Naive thymus-derived CD4-positive, alpha-beta T cell (primary cell): ENCODE measurements at regions not wholly inside any gene's neighbourhood (a gene's known extent, or its start where the extent isn't known, plus 50 kb on each side); places are given as distances from the start of the nearest gene placed in this dataset.

Source experiments
- ATAC-seq: fragments of 150-1000 bp; cut with Tn5 transposase; 2 replicates; pipeline ENCODE4 v1.10.0; 2021; ENCODE audit warnings: mild to moderate bottlenecking, moderate library complexity
- CTCF ChIA-PET: fragments of 350-600 bp; sonication (Branson Sonifier 250); formaldehyde crosslinking; loops from one replicate; lab custom pipeline; 2021; ENCODE audit warnings: antibody characterized with exemption; lab: Charles Lee
- POLR2A ChIA-PET: fragments of 350-600 bp; sonication (Branson Sonifier 250); formaldehyde crosslinking; loops from one replicate; lab custom pipeline; 2021; ENCODE audit warnings: antibody characterized with exemption, inconsistent platforms; lab: Charles Lee
- DNase-seq, 9 donors: peaks; one replicate each; pipeline versions ENCODE4 v3.0.0 to v3.0.0-alpha.2; 2020 to 2022; ENCODE audit warnings: mixed read lengths in 1 of 9
- H3K27ac ChIP-seq: one replicate; pipeline ENCODE4 v1.7.0; 2013; ENCODE audit warnings: mild to moderate bottlenecking, low read depth, low read length, moderate library complexity
- H3K27me3 ChIP-seq, 2 donors: one replicate each; pipeline ENCODE4 v1.7.0; 2013; ENCODE audit warnings: low read length in 2 of 2, mild to moderate bottlenecking in 2 of 2, moderate library complexity in 2 of 2; ENCODE audit not compliant: control insufficient read depth in 2 of 2, insufficient read depth in 2 of 2
- H3K36me3 ChIP-seq, 3 experiments: 1 replicate in 2 of 3; 2 replicates in 1 of 3; pipeline ENCODE4 v1.7.0; 2013; ENCODE audit warnings: low read length in 3 of 3, mild to moderate bottlenecking in 3 of 3, moderate library complexity in 1 of 3; ENCODE audit not compliant: insufficient read depth in 3 of 3, control insufficient read depth in 2 of 3
- H3K4me1 ChIP-seq, 2 donors: one replicate each; pipeline ENCODE4 v1.7.0; 2013; ENCODE audit warnings: low read length in 2 of 2, mild to moderate bottlenecking in 2 of 2, moderate library complexity in 1 of 2; ENCODE audit not compliant: control insufficient read depth in 2 of 2, insufficient read depth in 2 of 2
- H3K4me3 ChIP-seq: 2 replicates; pipeline ENCODE4 v1.7.0; 2013; ENCODE audit warnings: mild to moderate bottlenecking, low read length
- H3K9me3 ChIP-seq, 3 experiments: 1 replicate in 2 of 3; 2 replicates in 1 of 3; pipeline ENCODE4 v1.7.0; 2013; ENCODE audit warnings: low read length in 3 of 3; ENCODE audit not compliant: control insufficient read depth in 2 of 3
- H3K27ac Mint-ChIP-seq, 9 donors: one replicate each; pipeline ENCODE4 v1.8.0; 2020 to 2022; ENCODE audit warnings: mixed read lengths in 9 of 9, mild to moderate bottlenecking in 8 of 9, moderate library complexity in 5 of 9, inconsistent platforms in 2 of 9
- H3K27me3 Mint-ChIP-seq, 5 donors: one replicate each; pipeline ENCODE4 v1.8.0; 2021 to 2022; ENCODE audit warnings: mixed read lengths in 5 of 5, mild to moderate bottlenecking in 1 of 5
- H3K36me3 Mint-ChIP-seq, 5 donors: one replicate each; pipeline ENCODE4 v1.8.0; 2020 to 2022; ENCODE audit warnings: mixed read lengths in 5 of 5, mild to moderate bottlenecking in 3 of 5, inconsistent platforms in 1 of 5
- H3K4me1 Mint-ChIP-seq, 7 donors: one replicate each; pipeline ENCODE4 v1.8.0; 2020 to 2022; ENCODE audit warnings: mixed read lengths in 7 of 7, mild to moderate bottlenecking in 3 of 7, inconsistent platforms in 1 of 7
- H3K4me3 Mint-ChIP-seq, 10 donors: one replicate each; pipeline ENCODE4 v1.8.0; 2020 to 2022; ENCODE audit warnings: mild to moderate bottlenecking in 10 of 10, mixed read lengths in 10 of 10, moderate library complexity in 6 of 10, inconsistent platforms in 2 of 10
- H3K9me3 Mint-ChIP-seq, 11 donors: one replicate each; pipeline ENCODE4 v1.8.0; 2020 to 2022; ENCODE audit warnings: mixed read lengths in 11 of 11, mild to moderate bottlenecking in 4 of 11, inconsistent platforms in 1 of 11, moderate library complexity in 1 of 11
- intact Hi-C, 2 donors: fragments of 100-400 bp; cut with micrococcal nuclease; formaldehyde crosslinking; loops; one replicate each; pipeline ENCODE4 v1.15.1; 2023

GRCh38 chr4:1573830-1574459, 110.2 kb downstream of the FAM53A start:
- intact Hi-C loops, result no loop called here
- H3K4me1 Mint-ChIP-seq, result peaks cover 0 to 9% (median 6%) of the 10 kb centered on the region in 7 donors
- no peaks in the 10 kb centered on the region for H3K36me3 ChIP-seq
- H3K36me3 Mint-ChIP-seq, result no peaks in the 10 kb centered on the region
- POLR2A ChIA-PET, result interaction anchor here (0.9 kb wide), 1 partner anchor 31 kb away, joined by 3 read pairs; no protein-coding TSS in a partner anchor
- peak overlapping the region in 2 of 9 donors; percentile 56 to 76 for H3K27ac Mint-ChIP-seq
- DNase-seq, result no peak
- H3K27me3 Mint-ChIP-seq, result no peaks in the 10 kb centered on the region
- no peaks in the 10 kb centered on the region for H3K27me3 ChIP-seq
- peaks cover 0 to 5% of the 10 kb centered on the region in 2 donors for H3K4me1 ChIP-seq
- no peak overlapping the region for H3K4me3 Mint-ChIP-seq
- CTCF ChIA-PET, result interaction anchor here (0.5 to 0.7 kb wide), 2 partner anchors 9 to 11 kb away, joined by 3 read pairs; no protein-coding TSS in a partner anchor
- ATAC-seq, result no peak
- no peak overlapping the region for H3K27ac ChIP-seq
- H3K9me3 Mint-ChIP-seq, result peaks cover 0 to 3% (median 0%) of the 10 kb centered on the region in 11 donors
- no peak overlapping the region for H3K4me3 ChIP-seq
- H3K9me3 ChIP-seq, result no peaks in the 10 kb centered on the region

GRCh38 chr4:1572964-1573720, 111.0 kb downstream of the FAM53A start:
- intact Hi-C loops, result no loop called here
- Histone ChIP-seq H3K27me3 (no peaks in the 10 kb centered on the region), H3K36me3 (no peaks in the 10 kb centered on the region), H3K27ac (no peak overlapping the region), H3K9me3 (no peaks in the 10 kb centered on the region), H3K4me3 (no peak overlapping the region), H3K4me1 (peaks cover 0 to 1% of the 10 kb centered on the region in 2 donors)
- Mint-ChIP-seq H3K4me1 (peaks cover 0 to 9% (median 6%) of the 10 kb centered on the region in 7 donors), H3K27me3 (no peaks in the 10 kb centered on the region), H3K36me3 (no peaks in the 10 kb centered on the region), H3K9me3 (peaks cover 0 to 3% (median 0%) of the 10 kb centered on the region in 11 donors), H3K27ac (peak overlapping the region in 4 of 9 donors; percentile 2 to 85 (median 18)), H3K4me3 (no peak overlapping the region)
- ATAC-seq (no peak), DNase-seq (no peak)
- ChIA-PET CTCF (interaction anchor here (0.5 kb wide), 1 partner anchor 10 kb away, joined by 3 read pairs; no protein-coding TSS in a partner anchor), POLR2A (interaction anchor here (0.9 kb wide), 1 partner anchor 32 kb away, joined by 3 read pairs; no protein-coding TSS in a partner anchor)

GRCh38 chr4:1572521-1572920, 111.6 kb downstream of the FAM53A start:
- H3K9me3 Mint-ChIP-seq, result peaks cover 0 to 3% (median 0%) of the 10 kb centered on the region in 11 donors
- Histone ChIP-seq H3K27me3 (peaks cover 0 to 4% of the 10 kb centered on the region in 2 donors), H3K4me3 (no peak overlapping the region), H3K27ac (no peak overlapping the region), H3K9me3 (no peaks in the 10 kb centered on the region), H3K36me3 (no peaks in the 10 kb centered on the region), H3K4me1 (no peaks in the 10 kb centered on the region)
- POLR2A ChIA-PET, result no interaction called here
- no peak overlapping the region for H3K4me3 Mint-ChIP-seq
- no peaks in the 10 kb centered on the region for H3K27me3 Mint-ChIP-seq
- ATAC-seq, result no peak
- no peaks in the 10 kb centered on the region for H3K36me3 Mint-ChIP-seq
- no peak for DNase-seq
- H3K27ac Mint-ChIP-seq, result peak overlapping the region in 2 of 9 donors; percentile 2 to 14
- CTCF ChIA-PET, result no interaction called here
- peaks cover 0 to 9% (median 6%) of the 10 kb centered on the region in 7 donors for H3K4me1 Mint-ChIP-seq
- intact Hi-C loops, result no loop called here

DNA sequence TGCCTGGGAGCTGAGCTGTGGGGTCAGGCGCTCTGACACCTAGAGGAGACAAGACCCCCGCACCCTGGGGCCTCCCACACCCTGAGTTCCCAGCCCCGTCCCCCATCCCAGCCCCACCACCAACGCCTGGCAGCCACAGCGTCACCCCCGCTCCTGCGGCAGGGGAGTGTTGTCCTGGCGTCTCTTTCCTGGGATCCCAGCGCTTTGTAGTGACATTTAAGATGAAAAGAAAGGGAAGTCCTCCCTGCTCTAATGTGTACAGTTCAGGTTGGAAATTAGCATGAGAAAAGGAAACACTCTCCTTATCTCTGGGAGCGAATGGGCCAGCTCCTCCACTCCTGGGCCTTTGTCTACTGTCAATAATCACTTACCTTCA, 112.1 kb downstream of the FAM53A start:
- Mint-ChIP-seq H3K27ac (peak overlapping the region in 1 of 9 donors; percentile 14), H3K4me3 (no peak overlapping the region), H3K4me1 (peaks cover 0 to 9% (median 6%) of the 10 kb centered on the region in 7 donors), H3K27me3 (peaks cover 0 to under 1% (median 0%) of the 10 kb centered on the region in 5 donors), H3K36me3 (no peaks in the 10 kb centered on the region), H3K9me3 (peaks cover 0 to 3% (median 0%) of the 10 kb centered on the region in 11 donors)
- Histone ChIP-seq H3K27ac (no peak overlapping the region), H3K36me3 (no peaks in the 10 kb centered on the region), H3K4me1 (no peaks in the 10 kb centered on the region), H3K4me3 (no peak overlapping the region), H3K27me3 (peaks cover 0 to 5% of the 10 kb centered on the region in 2 donors), H3K9me3 (no peaks in the 10 kb centered on the region)
- DNase-seq (no peak), ATAC-seq (no peak)
- ChIA-PET POLR2A (no interaction called here), CTCF (interaction anchor here (0.6 kb wide), 1 partner anchor 232 kb away, joined by 3 read pairs; no protein-coding TSS in a partner anchor)
- intact Hi-C loops, result no loop called here

GRCh38 chr4:1571165-1572009, 112.7 kb downstream of the FAM53A start:
- no peak for ATAC-seq

More at GRCh38 chr4:1571165-1572009, 112.7 kb downstream of the FAM53A start:
- intact Hi-C loops, result no loop called here
- Mint-ChIP-seq H3K9me3 (peaks cover 0 to 3% (median 0%) of the 10 kb centered on the region in 11 donors), H3K27me3 (peaks cover 0 to 3% (median 0%) of the 10 kb centered on the region in 5 donors), H3K36me3 (no peaks in the 10 kb centered on the region), H3K4me1 (peaks cover 0 to 8% (median 6%) of the 10 kb centered on the region in 7 donors), H3K4me3 (no peak overlapping the region), H3K27ac (peak overlapping the region in 1 of 9 donors; percentile 51)
- H3K4me1 ChIP-seq, result no peaks in the 10 kb centered on the region
- no peaks in the 10 kb centered on the region for H3K36me3 ChIP-seq
- H3K4me3 ChIP-seq, result no peak overlapping the region
- DNase-seq, result no peak
- no peaks in the 10 kb centered on the region for H3K9me3 ChIP-seq
- H3K27me3 ChIP-seq, result peaks cover 0 to 5% of the 10 kb centered on the region in 2 donors
- CTCF ChIA-PET, result interaction anchor here (0.6 kb wide), 1 partner anchor 233 kb away, joined by 3 read pairs; no protein-coding TSS in a partner anchor
- H3K27ac ChIP-seq, result no peak overlapping the region
- POLR2A ChIA-PET, result interaction anchor here (0.6 kb wide), 2 partner anchors 8 to 22 kb away, joined by 3 read pairs; no protein-coding TSS in a partner anchor
